Hepatocyte (in vitro differentiated cells): ENCODE measurements at regions not wholly inside any gene's neighbourhood (a gene's known extent, or its start where the extent isn't known, plus 50 kb on each side); places are given as distances from the start of the nearest gene placed in this dataset.

ENCODE experiments used
- DNase-seq: peaks from one replicate; pipeline ENCODE4 v3.0.0-alpha.2; 2016; ENCODE audit warnings: low spot score
- H2AFZ ChIP-seq: fragments of 200-600 bp; sonication (generic); 2 replicates; pipeline ENCODE4 v1.6.0; 2016; ENCODE audit warnings: antibody characterized with exemption, mild to moderate bottlenecking
- H3K27ac ChIP-seq: fragments of 200-600 bp; sonication (generic); 2 replicates; pipeline ENCODE4 v1.5.1; 2016; ENCODE audit warnings: mild to moderate bottlenecking
- H3K27me3 ChIP-seq: fragments of 200-600 bp; sonication (generic); 2 replicates; pipeline ENCODE4 v1.6.1; 2016
- H3K36me3 ChIP-seq: fragments of 200-600 bp; sonication (generic); replicated peaks from 2 replicates; pipeline ENCODE4 v1.5.1; 2016; ENCODE audit warnings: low read depth; ENCODE audit not compliant: insufficient read depth
- H3K4me1 ChIP-seq: fragments of 200-600 bp; sonication (generic); 2 replicates; pipeline ENCODE4 v1.5.1; 2016; ENCODE audit warnings: mild to moderate bottlenecking, moderate library complexity; ENCODE audit not compliant: insufficient read depth
- H3K4me2 ChIP-seq: fragments of 200-600 bp; sonication (generic); 2 replicates; pipeline ENCODE4 v1.6.0; 2016
- H3K4me3 ChIP-seq: fragments of 200-600 bp; sonication (generic); 2 replicates; pipeline ENCODE4 v1.5.1; 2016; ENCODE audit warnings: mild to moderate bottlenecking
- H3K79me2 ChIP-seq: fragments of 200-600 bp; sonication (generic); 2 replicates; pipeline ENCODE4 v1.6.0; 2017; ENCODE audit warnings: mild to moderate bottlenecking
- H3K9me2 ChIP-seq: fragments of 200-600 bp; sonication (generic); replicated peaks from 2 replicates; pipeline ENCODE4 v1.6.0; 2017; ENCODE audit warnings: mild to moderate bottlenecking; ENCODE audit not compliant: insufficient read depth
- H3K9me3 ChIP-seq: fragments of 200-600 bp; sonication (generic); 2 replicates; pipeline ENCODE4 v1.5.1; 2016; ENCODE audit warnings: low read depth, mild to moderate bottlenecking
- H4K20me1 ChIP-seq: fragments of 200-600 bp; sonication (generic); 2 replicates; pipeline ENCODE4 v1.6.0; 2016; ENCODE audit warnings: mild to moderate bottlenecking; ENCODE audit not compliant: insufficient read depth, poor library complexity, severe bottlenecking
- EZH2 ChIP-seq: fragments of 200-600 bp; sonication (generic); IDR thresholded peaks from 2 replicates; pipeline ENCODE4 v1.6.1; 2016; ENCODE audit warnings: antibody characterized with exemption, mild to moderate bottlenecking, borderline replicate concordance
- EZH2phosphoT487 ChIP-seq: fragments of 200-600 bp; sonication (generic); IDR thresholded peaks from one replicate; pipeline ENCODE4 v1.6.1; 2018; ENCODE audit warnings: antibody characterized with exemption, mild to moderate bottlenecking, low read depth, moderate library complexity; ENCODE audit not compliant: unreplicated experiment, severe bottlenecking
- WGBS: methylation state at CpG from one replicate; pipeline ENCODE4 v1.1.6; 2016; ENCODE audit warnings: low lambda C conversion rate; ENCODE audit errors: missing lambda C conversion rate; 5-methylcytosine and 5-hydroxymethylcytosine counted together
- TF ChIP-seq, protein P1 (sequence below): fragments of 200-600 bp; sonication (generic); IDR thresholded peaks from 2 replicates; pipeline ENCODE4 v1.5.1; 2016; ENCODE audit warnings: antibody characterized with exemption, mild to moderate bottlenecking; ENCODE audit not compliant: poor library complexity

GRCh38 chr5:68762201-68762600, 331.6 kb upstream of the SLC30A5 start:
- WGBS = 78% methylated on average over 2 of the region's 2 CpGs
- Histone ChIP-seq H3K4me3 (no peak overlapping the region), H2AFZ (no peak overlapping the region), H3K4me1 (peaks cover 7% of the 10 kb centered on the region), H3K79me2 (no peaks in the 10 kb centered on the region), H4K20me1 (no peaks in the 10 kb centered on the region), H3K9me2 (no peaks in the 10 kb centered on the region), H3K27ac (no peak overlapping the region), H3K4me2 (no peak overlapping the region), H3K9me3 (no peaks in the 10 kb centered on the region), H3K36me3 (no peaks in the 10 kb centered on the region), H3K27me3 (no peaks in the 10 kb centered on the region)
- TF ChIP-seq EZH2phosphoT487 (no peak), EZH2 (no peak)
- TF ChIP-seq, protein P1, sequence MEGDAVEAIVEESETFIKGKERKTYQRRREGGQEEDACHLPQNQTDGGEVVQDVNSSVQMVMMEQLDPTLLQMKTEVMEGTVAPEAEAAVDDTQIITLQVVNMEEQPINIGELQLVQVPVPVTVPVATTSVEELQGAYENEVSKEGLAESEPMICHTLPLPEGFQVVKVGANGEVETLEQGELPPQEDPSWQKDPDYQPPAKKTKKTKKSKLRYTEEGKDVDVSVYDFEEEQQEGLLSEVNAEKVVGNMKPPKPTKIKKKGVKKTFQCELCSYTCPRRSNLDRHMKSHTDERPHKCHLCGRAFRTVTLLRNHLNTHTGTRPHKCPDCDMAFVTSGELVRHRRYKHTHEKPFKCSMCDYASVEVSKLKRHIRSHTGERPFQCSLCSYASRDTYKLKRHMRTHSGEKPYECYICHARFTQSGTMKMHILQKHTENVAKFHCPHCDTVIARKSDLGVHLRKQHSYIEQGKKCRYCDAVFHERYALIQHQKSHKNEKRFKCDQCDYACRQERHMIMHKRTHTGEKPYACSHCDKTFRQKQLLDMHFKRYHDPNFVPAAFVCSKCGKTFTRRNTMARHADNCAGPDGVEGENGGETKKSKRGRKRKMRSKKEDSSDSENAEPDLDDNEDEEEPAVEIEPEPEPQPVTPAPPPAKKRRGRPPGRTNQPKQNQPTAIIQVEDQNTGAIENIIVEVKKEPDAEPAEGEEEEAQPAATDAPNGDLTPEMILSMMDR = no peak
- no peak for DNase-seq

DNA sequence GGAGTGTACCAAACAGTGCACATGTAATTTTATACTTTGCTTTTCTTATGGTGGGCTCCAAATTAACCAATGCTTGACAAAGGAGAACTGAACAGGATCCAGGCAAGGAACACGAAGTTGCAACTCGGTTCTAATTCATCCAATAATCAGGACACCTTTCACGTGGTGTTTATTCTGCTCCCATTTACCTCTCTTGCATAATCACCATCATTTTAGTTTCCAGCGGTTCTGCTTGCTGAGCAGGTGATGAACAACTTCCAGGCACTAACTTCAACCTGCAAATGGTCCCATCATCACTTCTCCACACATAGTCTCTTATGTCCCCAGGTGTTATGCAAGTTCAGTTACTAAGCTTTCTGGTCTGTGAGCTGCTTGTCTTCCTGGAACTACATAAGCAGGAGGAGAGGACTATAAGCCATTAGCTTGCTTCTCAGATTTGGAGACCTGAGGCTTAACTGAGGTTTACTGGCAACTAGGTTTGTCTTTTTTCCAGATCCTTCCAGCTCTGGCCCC, 326.8 kb upstream of the SLC30A5 start:
- Histone ChIP-seq H3K27me3 (no peaks in the 10 kb centered on the region), H3K9me2 (no peaks in the 10 kb centered on the region), H3K27ac (no peak overlapping the region), H3K36me3 (no peaks in the 10 kb centered on the region), H4K20me1 (no peaks in the 10 kb centered on the region), H3K79me2 (no peaks in the 10 kb centered on the region), H3K4me2 (no peak overlapping the region), H3K9me3 (no peaks in the 10 kb centered on the region), H3K4me3 (no peak overlapping the region), H3K4me1 (peaks cover 7% of the 10 kb centered on the region), H2AFZ (no peak overlapping the region)
- DNase-seq = no peak
- TF ChIP-seq, protein P1 = no peak
- TF ChIP-seq EZH2 = no peak
- no peak for TF ChIP-seq EZH2phosphoT487
- 90% methylated on average over 4 of the region's 4 CpGs for WGBS

- TF ChIP-seq EZH2 = no peak
- TF ChIP-seq, protein P1 = no peak
- no peak for TF ChIP-seq EZH2phosphoT487
- H3K4me2 ChIP-seq = no peak overlapping the region
- no peak overlapping the region for H3K27ac ChIP-seq
- H2AFZ ChIP-seq = no peak overlapping the region
- no peaks in the 10 kb centered on the region for H3K27me3 ChIP-seq
- H3K36me3 ChIP-seq = no peaks in the 10 kb centered on the region
- peaks cover 7% of the 10 kb centered on the region for H3K4me1 ChIP-seq
- H3K9me2 ChIP-seq = no peaks in the 10 kb centered on the region
- DNase-seq = peak; percentile 18
- H3K4me3 ChIP-seq = no peak overlapping the region
- no peaks in the 10 kb centered on the region for H3K79me2 ChIP-seq
- no peaks in the 10 kb centered on the region for H3K9me3 ChIP-seq
- H4K20me1 ChIP-seq = no peaks in the 10 kb centered on the region
- WGBS = 70% methylated on average over 3 of the region's 3 CpGs
Observed at GRCh38 chr5:68770551-68770950, 323.3 kb upstream of the SLC30A5 start.

DNA sequence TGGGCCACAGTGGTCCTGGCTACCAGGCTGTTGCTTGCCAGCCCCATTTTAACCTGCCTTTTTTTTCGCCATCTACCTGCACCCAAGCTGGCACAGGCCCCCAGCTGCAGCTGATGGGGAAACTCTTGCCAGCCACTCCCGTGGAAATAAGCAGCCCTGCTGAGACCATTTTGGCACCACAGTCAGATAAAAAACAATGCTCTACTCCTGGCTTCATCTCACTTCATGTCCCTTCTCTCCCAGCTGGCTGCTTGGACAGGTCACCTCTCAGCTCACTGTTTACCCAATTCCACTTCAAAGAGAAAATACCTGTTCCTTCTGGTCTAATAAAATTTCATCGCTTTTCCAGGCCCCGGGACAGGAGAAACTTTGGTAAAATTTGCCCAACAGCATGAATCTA, 322.6 kb upstream of the SLC30A5 start:
- H3K4me3 ChIP-seq = no peak overlapping the region
- H3K79me2 ChIP-seq = no peaks in the 10 kb centered on the region
- no peaks in the 10 kb centered on the region for H4K20me1 ChIP-seq
- TF ChIP-seq, protein P1 = no peak
- no peak for TF ChIP-seq EZH2phosphoT487
- no peak for TF ChIP-seq EZH2
- H3K27me3 ChIP-seq = no peaks in the 10 kb centered on the region
- DNase-seq = no peak
- peak overlapping the region; percentile 18 for H3K27ac ChIP-seq
- WGBS = 65% methylated on average over 4 of the region's 4 CpGs
- H3K36me3 ChIP-seq = no peaks in the 10 kb centered on the region
- H3K9me3 ChIP-seq = no peaks in the 10 kb centered on the region
- no peak overlapping the region for H2AFZ ChIP-seq
- no peak overlapping the region for H3K4me2 ChIP-seq
- peaks cover 7% of the 10 kb centered on the region for H3K4me1 ChIP-seq
- H3K9me2 ChIP-seq = no peaks in the 10 kb centered on the region
